ENCODE measurements at regions not wholly inside any gene's neighbourhood (a gene's known extent, or its start where the extent isn't known, plus 50 kb on each side); places are given as distances from the start of the nearest gene placed in this dataset.

DNA sequence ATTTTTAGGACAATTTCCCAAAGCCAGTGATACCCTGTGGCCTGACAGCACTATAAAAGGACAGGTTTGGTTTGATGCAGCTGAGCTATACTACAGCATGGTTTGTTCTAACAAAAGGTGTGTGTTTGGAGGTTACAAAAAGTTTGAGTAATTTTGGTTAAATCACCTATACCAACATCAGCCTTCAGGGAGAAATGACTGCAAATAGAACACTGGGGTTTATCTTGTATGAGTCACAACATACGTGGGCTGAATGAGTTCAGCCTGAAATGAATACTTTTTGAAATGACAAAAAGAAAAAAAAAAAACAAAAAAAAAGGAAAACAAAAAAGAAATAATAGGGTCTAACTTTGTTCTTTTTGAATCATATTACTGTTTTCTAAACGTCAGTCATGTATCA lies 345.7 kb downstream of the CNTN3 start:
- CTCF ChIA-PET, result no interaction called here
- H3K27me3 Mint-ChIP-seq (ENCODE audit: unreplicated experiment), result no peaks in the 10 kb centered on the region
- intact Hi-C loops (cut with micrococcal nuclease; ENCODE audit: unreplicated experiment), result no loop called here
- DNase-seq, result no peak
- H3K9me3 Mint-ChIP-seq (ENCODE audit: low read depth, unreplicated experiment), result peaks cover 4% of the 10 kb centered on the region
- no peaks in the 10 kb centered on the region for H3K36me3 Mint-ChIP-seq (ENCODE audit: insufficient read depth, unreplicated experiment)
- H3K27ac Mint-ChIP-seq (ENCODE audit: unreplicated experiment), result no peak overlapping the region
- TF ChIP-seq, protein P1, sequence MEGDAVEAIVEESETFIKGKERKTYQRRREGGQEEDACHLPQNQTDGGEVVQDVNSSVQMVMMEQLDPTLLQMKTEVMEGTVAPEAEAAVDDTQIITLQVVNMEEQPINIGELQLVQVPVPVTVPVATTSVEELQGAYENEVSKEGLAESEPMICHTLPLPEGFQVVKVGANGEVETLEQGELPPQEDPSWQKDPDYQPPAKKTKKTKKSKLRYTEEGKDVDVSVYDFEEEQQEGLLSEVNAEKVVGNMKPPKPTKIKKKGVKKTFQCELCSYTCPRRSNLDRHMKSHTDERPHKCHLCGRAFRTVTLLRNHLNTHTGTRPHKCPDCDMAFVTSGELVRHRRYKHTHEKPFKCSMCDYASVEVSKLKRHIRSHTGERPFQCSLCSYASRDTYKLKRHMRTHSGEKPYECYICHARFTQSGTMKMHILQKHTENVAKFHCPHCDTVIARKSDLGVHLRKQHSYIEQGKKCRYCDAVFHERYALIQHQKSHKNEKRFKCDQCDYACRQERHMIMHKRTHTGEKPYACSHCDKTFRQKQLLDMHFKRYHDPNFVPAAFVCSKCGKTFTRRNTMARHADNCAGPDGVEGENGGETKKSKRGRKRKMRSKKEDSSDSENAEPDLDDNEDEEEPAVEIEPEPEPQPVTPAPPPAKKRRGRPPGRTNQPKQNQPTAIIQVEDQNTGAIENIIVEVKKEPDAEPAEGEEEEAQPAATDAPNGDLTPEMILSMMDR (IDR thresholded peaks at IDR 0.05; ENCODE audit: unreplicated experiment), result no peak
- BruUV-seq (replicated peaks), result no TSS peak
- no peaks in the 10 kb centered on the region for H3K4me1 Mint-ChIP-seq (ENCODE audit: low read depth, unreplicated experiment)
- no peak overlapping the region for H3K4me3 Mint-ChIP-seq (ENCODE audit: low read depth, unreplicated experiment)

- Mint-ChIP-seq H3K9me3 (ENCODE audit: low read depth, unreplicated experiment) (no peaks in the 10 kb centered on the region), H3K27me3 (ENCODE audit: unreplicated experiment) (no peaks in the 10 kb centered on the region), H3K4me1 (ENCODE audit: low read depth, unreplicated experiment) (no peaks in the 10 kb centered on the region), H3K27ac (ENCODE audit: unreplicated experiment) (no peak overlapping the region), H3K36me3 (ENCODE audit: insufficient read depth, unreplicated experiment) (no peaks in the 10 kb centered on the region), H3K4me3 (ENCODE audit: low read depth, unreplicated experiment) (no peak overlapping the region)
- BruUV-seq (replicated peaks), result no TSS peak
- intact Hi-C loops (cut with micrococcal nuclease; ENCODE audit: unreplicated experiment), result no loop called here
- CTCF ChIA-PET, result no interaction called here
- TF ChIP-seq, protein P1 (IDR thresholded peaks at IDR 0.05; ENCODE audit: unreplicated experiment), result no peak
- DNase-seq, result no peak
Observed at GRCh38 chr3:74267588-74268184, 346.8 kb downstream of the CNTN3 start.

GRCh38 chr3:74267131-74267530 lies 347.3 kb downstream of the CNTN3 start:
- intact Hi-C loops (cut with micrococcal nuclease; ENCODE audit: unreplicated experiment), result no loop called here
- TF ChIP-seq, protein P1 (IDR thresholded peaks at IDR 0.05; ENCODE audit: unreplicated experiment), result no peak
- DNase-seq, result no peak
- no peaks in the 10 kb centered on the region for H3K36me3 Mint-ChIP-seq (ENCODE audit: insufficient read depth, unreplicated experiment)
- H3K4me3 Mint-ChIP-seq (ENCODE audit: low read depth, unreplicated experiment), result no peak overlapping the region
- H3K27ac Mint-ChIP-seq (ENCODE audit: unreplicated experiment), result no peak overlapping the region
- H3K27me3 Mint-ChIP-seq (ENCODE audit: unreplicated experiment), result no peaks in the 10 kb centered on the region
- no peaks in the 10 kb centered on the region for H3K4me1 Mint-ChIP-seq (ENCODE audit: low read depth, unreplicated experiment)
- CTCF ChIA-PET, result no interaction called here
- no TSS peak for BruUV-seq (replicated peaks)
- no peaks in the 10 kb centered on the region for H3K9me3 Mint-ChIP-seq (ENCODE audit: low read depth, unreplicated experiment)

DNA sequence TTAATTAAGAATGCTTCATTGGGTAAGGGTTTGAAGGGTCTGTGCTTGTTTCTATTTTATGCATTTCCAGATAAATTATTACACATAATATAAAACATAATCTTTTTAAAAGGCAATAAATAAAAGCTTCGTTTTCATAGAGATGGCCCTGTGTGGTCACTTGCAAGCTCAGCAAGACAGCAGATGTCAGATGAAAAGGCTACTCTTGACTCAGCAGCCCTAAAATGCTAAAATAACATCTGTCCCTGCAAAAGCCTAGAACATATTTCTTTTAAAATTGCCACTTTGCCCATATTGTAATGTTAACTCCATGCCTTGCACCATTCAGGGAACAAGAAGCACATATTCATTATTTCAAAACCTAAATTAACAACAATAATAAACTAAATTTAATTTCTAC lies 349.4 kb downstream of the CNTN3 start:
- no peak overlapping the region for H3K4me3 Mint-ChIP-seq (ENCODE audit: low read depth, unreplicated experiment)
- intact Hi-C loops (cut with micrococcal nuclease; ENCODE audit: unreplicated experiment), result no loop called here
- DNase-seq, result no peak
- H3K4me1 Mint-ChIP-seq (ENCODE audit: low read depth, unreplicated experiment), result no peaks in the 10 kb centered on the region
- BruUV-seq (replicated peaks), result no TSS peak
- no peaks in the 10 kb centered on the region for H3K27me3 Mint-ChIP-seq (ENCODE audit: unreplicated experiment)
- CTCF ChIA-PET, result no interaction called here
- no peak overlapping the region for H3K27ac Mint-ChIP-seq (ENCODE audit: unreplicated experiment)
- no peaks in the 10 kb centered on the region for H3K9me3 Mint-ChIP-seq (ENCODE audit: low read depth, unreplicated experiment)
- H3K36me3 Mint-ChIP-seq (ENCODE audit: insufficient read depth, unreplicated experiment), result no peaks in the 10 kb centered on the region
- TF ChIP-seq, protein P1 (IDR thresholded peaks at IDR 0.05; ENCODE audit: unreplicated experiment), result no peak

Data from Calu3 (cell line).